K562 (cell line): ENCODE measurements at regions not wholly inside any gene's neighbourhood (a gene's known extent, or its start where the extent isn't known, plus 50 kb on each side); places are given as distances from the start of the nearest gene placed in this dataset.

Experiments used
- EZH2 ChIP-seq: IDR thresholded peaks from 2 replicates; pipeline ENCODE4 v1.6.1; 2012; ENCODE audit warnings: low read depth, mild to moderate bottlenecking, inconsistent platforms, low read length, borderline replicate concordance
- POLR2AphosphoS5 ChIP-seq: IDR thresholded peaks from 2 replicates; pipeline ENCODE4 v1.6.1; 2011; ENCODE audit warnings: mild to moderate bottlenecking, low read depth, low read length, moderate library complexity; ENCODE audit not compliant: control insufficient read depth, insufficient read depth
- ZBTB40 ChIP-seq, 2 experiments: fragments of 450-650 bp in 1 of 2; sonication (generic) in 1 of 2; formaldehyde crosslinking in 1 of 2; IDR thresholded peaks; 2 replicates each; pipeline versions ENCODE4 v1.7.1 to v1.9.0; 2016 to 2022; ENCODE audit warnings: inconsistent platforms in 1 of 2, mild to moderate bottlenecking in 1 of 2, missing genetic modification reagents in 1 of 2
- ZC3H8 ChIP-seq: fragments of 450-650 bp; IDR thresholded peaks from 2 replicates; pipeline ENCODE4 v1.6.1; 2017

- no peak for TF ChIP-seq ZBTB40 (IDR thresholded peaks at IDR 0.05)
- no peak for TF ChIP-seq ZBTB40 (CRISPR knock-in tag; IDR thresholded peaks at IDR 0.05)
- TF ChIP-seq POLR2AphosphoS5: no peak
- no peak for TF ChIP-seq ZC3H8
- no peak for TF ChIP-seq EZH2
These were observed 294.0 kb upstream of the ADGRL2 start for GRCh38 chr1:81506699-81507098.
